LNCAP (cell line): ENCODE measurements at regions not wholly inside any gene's neighbourhood (a gene's known extent, or its start where the extent isn't known, plus 50 kb on each side); places are given as distances from the start of the nearest gene placed in this dataset.

Source experiments
- CTCF ChIP-seq: fragments of 450-650 bp; IDR thresholded peaks from 2 replicates; pipeline ENCODE4 v1.5.1; 2017; ENCODE audit warnings: mild to moderate bottlenecking

GRCh38 chr10:123303581-123304337 is 149.6 kb downstream of the BUB3 start:
- TF ChIP-seq CTCF = no peak

DNA sequence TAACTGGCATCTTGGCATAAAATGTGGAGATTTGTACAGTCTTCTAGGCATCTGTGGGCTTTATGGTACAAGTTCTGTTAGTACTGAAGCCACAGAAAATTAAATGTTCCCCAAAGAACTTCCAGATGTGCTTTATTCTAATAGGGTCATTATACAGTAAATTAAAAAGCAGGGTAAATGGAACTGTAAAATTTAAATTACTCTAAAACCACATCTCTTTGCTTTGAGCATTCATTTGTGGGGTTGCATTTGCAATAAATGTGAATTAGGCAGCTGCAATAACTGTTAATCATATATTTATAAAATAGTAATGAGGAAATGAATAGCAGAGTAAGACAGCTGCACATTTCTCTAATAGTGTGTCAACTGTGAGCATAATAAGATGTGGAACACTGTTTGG is 151.5 kb downstream of the BUB3 start:
- TF ChIP-seq CTCF = no peak

- no peak for TF ChIP-seq CTCF
These were observed 152.1 kb downstream of the BUB3 start for GRCh38 chr10:123306290-123306689.

DNA sequence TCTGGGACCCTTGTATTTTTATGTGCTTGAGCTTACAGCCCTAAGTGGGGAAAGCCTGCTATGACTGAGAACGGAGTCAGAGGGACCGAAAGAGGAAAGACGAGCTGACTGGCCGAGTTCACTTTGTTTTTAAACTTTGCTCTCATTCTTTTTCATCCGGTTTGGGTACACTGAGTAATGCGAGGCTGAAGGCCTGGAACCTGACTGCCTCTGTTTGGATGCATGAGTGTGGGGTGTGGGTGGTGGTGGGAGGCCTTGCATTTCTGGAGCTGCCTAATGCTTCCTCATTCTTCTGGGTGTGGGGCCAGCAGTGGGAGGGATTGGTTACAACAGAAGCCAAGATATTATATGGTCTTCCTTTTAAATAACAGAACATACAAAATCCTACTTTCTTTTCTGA is 155.5 kb downstream of the BUB3 start:
- no peak for TF ChIP-seq CTCF

DNA sequence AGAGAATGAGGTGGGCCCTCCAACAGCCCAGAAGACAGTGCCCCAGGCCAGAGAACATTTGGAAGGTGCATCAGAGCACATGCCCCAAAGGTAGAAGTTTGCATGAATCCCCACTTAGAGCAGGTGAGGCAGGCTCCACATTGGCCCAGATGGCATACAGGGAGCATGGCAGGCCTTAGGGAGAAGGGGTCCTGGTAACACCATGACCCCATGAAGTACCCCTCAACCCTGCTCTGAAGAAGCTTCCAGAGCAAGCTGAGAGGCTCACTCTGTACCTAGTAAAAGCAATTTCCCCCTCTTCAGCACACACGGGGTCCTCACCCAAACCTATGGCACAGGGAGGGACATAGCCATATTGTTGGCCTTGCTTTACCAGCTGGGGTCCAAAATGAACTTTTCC is 162.6 kb downstream of the BUB3 start:
- TF ChIP-seq CTCF = no peak

DNA sequence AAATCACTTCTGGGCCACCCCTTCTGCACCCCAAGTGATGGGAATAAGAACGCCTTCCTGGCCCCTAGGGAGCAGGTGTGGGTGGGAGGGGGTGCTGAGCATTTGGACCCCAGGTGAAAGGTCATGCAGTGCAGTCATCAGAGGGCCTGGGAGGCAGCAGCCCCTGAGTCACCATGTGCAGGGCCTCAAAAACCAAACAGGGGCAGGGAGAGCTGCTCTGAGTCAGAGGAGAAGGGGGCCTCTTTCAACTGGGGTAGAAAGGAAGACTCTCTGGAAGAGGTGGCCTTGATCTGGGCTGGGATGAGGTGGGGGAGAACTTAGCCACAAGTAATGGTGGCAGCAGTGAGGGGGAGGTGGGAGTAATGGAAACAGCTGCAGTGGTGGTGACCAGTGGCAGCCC is 164.3 kb downstream of the BUB3 start:
- no peak for TF ChIP-seq CTCF

DNA sequence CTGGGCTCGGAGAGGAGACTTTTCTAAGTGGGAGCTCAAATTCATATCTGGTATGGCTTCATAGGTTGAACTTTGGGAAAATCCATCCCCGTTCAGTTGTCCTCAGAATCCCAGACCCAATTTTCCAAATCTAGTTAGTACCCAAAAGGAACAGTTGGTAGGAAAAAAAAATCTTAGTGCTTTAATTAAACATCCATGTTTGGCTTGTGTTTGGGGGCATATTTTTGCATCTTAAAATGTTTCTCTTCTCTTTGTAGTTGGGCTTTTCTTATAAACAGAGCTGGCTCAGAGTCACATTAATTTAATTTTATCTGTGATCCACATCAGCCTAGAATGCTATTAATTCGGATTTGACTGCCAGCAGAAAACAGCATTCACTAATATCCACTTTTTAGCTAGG is 165.9 kb downstream of the BUB3 start:
- TF ChIP-seq CTCF = no peak

DNA sequence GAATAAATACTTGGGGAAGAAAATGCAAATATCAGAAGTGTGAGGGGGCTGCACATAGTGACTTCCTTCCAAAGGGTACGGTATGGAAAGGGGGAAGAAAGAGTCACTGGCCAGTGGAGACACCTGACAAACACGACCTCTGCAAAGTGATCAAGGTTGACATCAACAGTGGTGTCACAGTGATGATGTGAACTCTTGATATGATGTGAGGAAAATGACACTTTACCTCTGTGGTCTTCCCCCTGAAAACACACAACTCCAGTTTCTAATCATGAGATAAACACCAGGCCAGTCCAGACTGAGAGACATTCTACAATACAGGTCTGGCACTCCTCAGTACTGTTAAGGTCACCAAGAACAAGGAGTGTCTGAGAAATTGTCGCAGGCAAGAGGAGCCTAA is 169.7 kb downstream of the BUB3 start:
- TF ChIP-seq CTCF = no peak
